Hematopoietic multipotent progenitor cell treated with erythropoietin and hydrocortisone succinate and interleukin-3 and kit ligand, for 6 days (in vitro differentiated cells): ENCODE measurements at regions not wholly inside any gene's neighbourhood (a gene's known extent, or its start where the extent isn't known, plus 50 kb on each side); places are given as distances from the start of the nearest gene placed in this dataset.

Experiments
- DNase-seq: peaks from one replicate; pipeline ENCODE4 v3.0.0-alpha.2; 2015

DNA sequence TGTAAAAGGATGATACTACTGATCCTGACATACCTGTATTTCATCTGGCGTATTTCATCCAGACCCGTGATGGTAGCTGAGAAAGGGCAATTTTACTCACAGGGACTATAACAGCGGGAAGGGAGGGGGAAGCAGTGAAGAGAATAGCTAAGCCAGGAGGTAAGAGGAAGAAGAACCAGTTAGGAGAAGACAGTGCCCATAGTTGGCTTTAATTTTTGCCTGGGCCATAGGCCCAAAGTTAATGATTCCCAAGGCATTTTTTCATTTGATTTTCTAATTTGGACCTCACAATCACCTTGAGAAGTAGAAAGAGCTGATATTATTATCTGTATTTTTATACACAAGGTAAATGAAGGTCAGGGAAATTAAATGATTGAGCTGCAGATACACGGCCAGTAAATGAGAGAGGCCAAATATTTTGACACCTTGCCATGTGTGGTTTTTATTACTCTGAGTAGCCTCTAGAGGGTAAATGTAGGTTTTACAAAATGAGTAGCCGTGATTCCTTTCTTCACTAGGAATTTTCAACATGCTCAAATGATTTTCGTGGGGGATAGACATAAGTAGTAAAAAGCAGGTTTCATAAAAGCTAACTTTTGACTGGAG, 382.2 kb downstream of the FUT8 start:
- no peak for DNase-seq

DNA sequence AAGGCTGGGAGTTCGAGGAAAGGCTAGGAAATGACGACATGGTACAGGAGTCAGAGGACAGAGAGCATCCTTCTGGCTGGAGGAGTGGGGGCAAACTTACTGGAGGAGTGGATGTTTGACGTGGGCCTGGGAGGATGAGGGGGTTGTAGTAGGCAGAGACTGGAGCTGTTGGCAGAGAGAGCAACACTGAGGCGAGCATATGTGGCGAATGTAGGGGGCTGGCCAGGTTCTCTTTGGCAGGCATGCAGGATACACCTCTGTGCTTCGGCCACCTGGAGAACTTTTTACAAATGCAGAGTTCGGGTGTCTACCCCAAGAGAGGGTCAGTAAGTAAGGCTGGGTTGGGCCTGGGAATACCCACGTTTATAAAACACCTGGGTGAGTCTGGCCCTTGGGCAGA, 385.7 kb downstream of the FUT8 start:
- no peak for DNase-seq

DNA sequence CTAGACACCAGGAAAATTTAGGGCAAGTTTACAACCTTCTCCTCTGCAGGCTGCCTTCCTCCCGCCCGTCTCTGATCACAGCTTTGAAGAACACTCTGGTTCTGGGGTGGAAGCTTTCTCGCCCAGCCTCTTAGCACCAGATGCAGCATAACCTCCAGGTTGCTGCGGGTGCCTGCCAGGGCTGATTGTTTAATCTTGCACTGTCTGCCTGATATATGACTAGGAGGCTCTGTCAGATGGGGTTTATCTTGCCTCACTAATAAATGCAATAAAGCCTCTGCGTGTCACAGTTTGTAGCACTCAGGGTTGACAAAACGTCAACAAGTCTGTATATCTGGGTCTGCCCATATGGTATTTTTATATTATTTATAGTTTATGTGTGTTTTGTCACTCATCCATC, 388.2 kb downstream of the FUT8 start:
- no peak for DNase-seq

DNA sequence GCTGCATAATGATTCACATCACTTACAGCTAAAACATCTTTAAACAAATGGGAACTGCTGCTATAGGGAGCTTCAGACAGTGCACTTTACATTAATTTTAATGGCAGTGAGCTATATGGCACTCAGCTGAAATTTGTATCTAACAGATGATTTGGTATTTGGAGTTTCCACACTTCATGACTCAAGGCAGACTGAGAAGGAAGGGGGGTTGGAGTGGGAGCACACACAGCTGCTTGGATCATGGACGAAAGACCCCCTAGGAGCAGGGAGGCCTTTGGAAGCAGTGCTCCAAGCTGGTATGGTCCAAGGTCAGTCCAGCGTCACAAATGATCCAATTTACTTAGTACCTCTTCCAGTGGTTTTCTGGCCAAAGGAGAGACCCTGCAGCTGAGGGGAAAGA, 389.7 kb downstream of the FUT8 start:
- no peak for DNase-seq

DNA sequence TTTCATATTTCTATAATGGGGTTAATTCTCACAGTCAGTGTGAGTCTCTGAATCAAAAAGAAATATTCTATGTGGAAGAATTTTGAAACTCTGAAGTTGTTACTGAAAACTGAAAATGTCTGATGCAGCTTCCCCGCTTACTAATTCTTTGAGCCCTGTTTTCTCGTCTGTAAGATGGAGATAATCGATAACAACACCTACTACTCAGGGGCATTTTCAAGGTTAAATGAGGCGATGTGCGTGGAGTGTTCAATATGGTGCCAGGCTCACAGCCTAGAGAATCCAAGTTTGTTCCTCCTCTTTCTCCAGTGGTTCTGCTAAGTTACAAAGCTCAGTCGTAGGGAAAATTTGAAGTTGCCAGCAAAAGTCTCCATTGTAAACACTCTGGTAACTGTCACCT, 391.4 kb downstream of the FUT8 start:
- DNase-seq, result no peak

DNA sequence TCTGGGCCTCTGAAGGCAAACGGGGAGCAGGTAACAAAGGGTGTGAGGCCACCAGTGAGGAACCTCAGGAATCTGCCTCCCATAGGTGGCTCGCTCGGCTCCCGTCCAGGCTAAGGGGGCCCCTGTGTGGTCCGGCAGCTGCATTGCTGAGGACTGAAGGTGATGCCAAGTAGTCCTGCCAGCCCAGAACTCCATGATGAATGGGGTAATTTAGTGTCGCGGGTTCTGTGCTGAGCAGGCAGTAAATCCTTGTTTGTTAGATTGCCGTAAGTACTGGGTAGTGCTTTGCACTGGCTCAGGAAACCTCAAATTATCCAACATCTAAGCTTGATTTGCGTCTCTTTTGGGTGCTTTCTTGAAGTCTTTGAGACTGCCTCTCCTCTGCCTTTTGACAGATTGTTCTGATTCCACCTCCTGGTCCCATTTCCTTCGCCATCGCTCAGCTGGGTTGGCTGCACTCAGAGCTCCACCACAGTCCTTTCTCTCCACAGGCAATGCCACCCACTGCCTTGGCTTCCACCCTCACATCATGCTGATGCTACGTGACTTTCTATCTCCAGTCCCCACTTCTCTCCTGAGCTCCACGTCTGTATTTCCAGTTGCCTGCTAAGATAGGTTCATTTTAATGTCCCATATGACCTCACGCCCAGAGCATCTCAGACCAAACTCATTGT, 392.0 kb downstream of the FUT8 start:
- no peak for DNase-seq

DNA sequence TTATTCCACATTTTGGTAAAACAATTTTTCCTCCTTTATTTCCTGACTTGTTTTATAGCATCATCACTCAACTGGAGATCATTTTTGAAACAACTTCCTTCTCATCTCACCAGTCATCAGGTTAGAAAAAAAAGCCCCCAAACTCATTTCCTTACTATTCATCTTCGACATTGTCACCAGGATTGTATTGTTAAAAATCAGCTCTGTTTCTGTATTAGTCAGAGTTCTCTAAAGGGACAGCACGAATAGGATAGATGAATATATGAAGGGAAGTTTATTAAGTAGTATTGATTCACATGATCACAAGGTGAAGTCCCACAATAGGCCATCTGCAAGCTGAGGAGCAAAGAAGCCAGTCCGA, 392.6 kb downstream of the FUT8 start:
- DNase-seq, result no peak

DNA sequence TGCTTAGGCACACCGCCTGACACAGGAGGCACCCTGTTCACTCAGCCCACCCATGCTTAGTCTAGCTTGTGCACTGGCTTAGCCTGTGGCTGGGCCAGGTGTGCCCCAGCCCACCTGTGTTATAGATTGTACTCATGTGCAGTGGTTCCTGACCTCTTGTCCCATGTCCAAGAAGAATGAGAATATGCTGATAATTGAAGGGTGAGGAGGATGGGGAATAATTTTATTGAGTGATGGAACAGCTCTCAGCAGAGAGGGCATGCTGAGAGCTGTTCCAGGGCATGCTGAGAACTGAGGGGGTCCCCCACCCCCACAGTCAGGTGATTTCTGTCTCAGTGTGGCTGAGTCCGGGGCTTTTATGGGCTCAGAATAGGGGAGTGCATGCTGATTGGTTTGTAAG, 395.9 kb downstream of the FUT8 start:
- DNase-seq, result no peak

DNA sequence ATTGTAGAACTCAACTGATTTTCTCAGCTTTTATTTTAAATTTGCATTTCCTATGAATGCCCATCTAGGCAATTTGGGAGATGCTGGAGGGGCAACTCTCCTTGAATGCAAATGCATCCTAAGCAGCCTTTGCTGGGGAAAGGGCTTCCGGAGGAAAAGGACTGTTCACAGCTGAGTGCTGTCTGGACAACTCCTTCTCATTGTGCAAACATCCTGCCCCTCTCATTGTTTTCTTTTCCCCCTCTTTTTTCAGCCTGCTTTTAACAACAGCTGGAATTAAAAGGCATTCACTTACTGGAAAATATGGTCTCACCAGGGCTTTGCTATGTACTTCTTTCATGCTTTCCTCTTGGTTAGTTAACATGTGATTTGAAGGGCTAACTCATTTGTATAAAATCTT, 397.8 kb downstream of the FUT8 start:
- DNase-seq, result no peak

DNA sequence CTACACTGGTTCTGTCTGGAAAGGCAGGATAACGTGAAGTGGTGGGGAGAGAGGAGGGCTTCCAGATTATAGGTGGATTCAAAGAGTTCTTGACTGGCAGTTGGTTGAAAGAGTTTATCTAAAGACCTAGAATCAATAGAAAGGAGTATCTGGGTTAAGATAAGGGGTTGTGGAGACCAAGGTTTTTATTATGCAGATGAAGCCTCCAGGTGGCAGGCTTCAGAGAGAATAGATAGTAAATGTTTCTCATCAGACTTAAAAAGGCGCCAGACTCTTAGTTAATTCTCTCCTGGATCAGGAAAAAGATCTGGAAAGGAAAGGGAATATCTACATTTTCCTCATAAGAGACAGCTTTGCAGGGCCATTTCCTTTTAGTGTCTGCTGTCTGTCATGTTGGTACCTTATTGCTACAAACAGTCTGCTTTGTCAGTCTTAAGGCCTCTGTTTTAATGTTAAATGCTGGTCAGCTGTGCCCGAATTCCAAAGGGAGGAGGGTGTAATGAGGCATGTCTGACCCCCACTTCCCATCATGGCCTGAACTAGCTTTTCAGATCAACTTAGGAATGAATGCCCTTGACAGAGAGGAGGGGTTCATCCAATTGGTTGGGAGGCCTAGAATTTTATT, 401.3 kb downstream of the FUT8 start:
- no peak for DNase-seq

DNA sequence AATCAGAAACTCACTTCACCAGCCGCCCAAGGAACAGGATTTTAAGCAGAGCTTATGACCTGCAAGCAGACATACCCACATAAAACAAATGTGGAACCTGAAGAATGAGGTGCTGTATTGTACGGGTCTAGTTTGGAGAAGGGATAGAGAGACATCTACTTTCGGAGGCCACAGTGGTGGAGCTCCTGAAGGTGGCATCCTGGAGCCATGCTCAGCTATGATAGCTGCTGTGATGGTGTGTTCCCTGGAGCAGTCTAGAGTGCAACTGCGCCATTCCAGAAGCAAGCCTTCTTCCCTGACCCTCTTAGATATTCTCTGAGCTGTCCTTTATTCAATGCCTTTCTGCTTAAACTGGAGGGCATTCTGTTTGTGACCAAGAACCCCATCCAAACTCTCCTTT, 402.6 kb downstream of the FUT8 start:
- no peak for DNase-seq

DNA sequence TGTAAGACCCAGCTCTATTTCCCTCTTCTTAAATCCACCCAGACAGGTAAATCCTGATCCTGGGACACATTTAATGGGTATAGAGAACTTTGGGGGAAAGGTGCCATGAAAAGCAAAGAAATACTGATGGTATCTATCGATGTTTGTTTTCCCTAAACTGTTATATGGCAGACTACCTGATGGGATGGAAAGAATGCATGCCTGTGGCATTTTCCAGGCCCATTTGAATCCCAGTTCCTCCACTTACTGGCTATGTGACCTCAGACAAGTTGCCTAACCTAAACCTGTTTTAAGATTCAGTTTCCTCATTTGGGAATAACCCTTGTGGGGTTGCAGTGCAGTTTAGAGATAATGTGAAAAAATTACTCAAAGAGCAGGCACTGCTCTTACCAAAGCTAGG, 404.5 kb downstream of the FUT8 start:
- DNase-seq, result no peak

DNA sequence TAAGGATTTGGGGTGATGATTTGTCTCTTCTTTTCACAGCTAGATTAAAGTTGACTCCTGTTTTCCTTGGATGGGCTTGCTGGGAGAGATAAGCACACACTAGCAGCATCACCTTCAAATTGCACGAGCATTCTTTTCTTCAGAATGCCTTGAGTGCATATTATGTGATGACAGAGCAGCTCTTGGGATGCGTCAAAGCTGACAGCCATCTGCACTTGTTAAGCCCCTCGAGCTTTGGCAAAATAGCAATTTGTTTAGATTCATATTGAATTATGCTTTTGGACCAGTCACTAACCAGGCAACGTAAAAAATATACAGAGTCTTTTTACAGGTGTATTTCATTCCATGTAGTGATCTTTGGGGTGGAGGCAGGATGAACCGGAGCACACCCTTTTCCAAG, 407.0 kb downstream of the FUT8 start:
- DNase-seq, result no peak

DNA sequence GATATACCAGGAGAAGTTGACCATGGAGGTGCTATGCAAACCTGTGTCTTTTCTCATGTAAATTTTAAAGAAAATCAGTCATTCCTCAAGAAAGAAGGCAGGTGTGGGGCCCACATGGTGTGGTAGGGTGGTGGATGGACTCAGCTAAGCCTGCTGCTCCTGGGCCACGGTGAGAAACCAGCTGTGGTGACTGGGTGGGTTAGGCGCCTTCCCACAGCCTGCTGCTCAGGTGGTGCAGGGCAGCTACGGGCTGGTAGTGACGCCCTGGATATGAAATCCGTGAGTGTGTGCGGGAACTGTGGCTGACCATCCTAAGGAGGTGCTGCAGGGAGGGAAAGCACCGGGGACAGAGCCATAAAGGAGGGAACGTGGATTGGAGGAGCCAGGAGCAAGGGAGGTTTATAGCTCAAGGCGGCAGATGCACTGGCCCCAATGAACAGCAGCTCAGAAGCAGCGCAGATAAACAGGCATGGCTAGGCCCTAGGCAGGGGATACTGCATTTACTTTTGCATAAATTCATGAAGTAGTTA, 408.8 kb downstream of the FUT8 start:
- DNase-seq, result no peak

DNA sequence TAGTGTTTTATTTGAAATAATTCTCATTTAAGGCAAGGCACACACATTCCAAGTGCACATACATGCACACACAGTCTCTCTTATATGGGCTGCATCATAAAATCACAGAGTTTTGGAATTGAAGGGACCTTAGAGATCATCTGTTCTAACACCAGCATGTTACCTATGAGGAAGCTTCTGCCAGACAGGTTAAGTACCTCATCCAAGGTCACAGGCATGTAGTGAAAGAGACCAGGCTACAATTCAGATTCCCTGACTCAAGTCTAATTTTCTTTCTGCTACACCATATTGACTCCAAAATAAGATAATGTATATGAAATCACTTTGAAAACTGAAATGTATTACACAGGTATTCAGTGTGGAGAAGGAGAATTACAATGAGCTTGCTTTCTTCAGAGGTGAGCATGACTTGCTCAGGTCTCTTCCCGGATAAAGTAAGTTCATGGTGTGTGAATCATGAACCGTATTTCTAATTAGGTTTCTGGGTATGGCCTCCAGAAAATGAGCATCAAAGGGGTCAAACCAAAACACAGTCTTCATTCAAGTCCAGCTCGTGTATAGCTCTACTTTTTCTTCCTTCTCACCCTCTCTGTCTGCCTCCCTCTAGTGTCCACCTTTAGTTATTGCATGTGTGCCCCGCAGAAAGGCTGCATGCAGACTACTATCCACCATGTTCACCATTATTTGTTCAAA, 411.9 kb downstream of the FUT8 start:
- peak; percentile 84 for DNase-seq

DNA sequence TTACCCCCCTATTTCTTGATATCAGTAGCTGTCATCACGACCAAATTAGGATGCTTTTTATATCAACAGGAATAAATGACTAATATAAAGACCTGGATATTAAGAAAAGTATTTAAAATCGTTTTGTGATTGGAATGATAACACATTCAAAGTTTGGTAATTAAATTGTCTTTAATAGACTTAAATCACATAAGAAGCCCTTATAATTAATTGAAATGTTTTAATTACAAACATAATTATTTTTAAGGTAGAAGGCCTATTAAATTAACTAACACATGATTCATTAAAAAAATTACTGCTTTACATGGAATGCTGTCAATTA, 412.4 kb downstream of the FUT8 start:
- no peak for DNase-seq

DNA sequence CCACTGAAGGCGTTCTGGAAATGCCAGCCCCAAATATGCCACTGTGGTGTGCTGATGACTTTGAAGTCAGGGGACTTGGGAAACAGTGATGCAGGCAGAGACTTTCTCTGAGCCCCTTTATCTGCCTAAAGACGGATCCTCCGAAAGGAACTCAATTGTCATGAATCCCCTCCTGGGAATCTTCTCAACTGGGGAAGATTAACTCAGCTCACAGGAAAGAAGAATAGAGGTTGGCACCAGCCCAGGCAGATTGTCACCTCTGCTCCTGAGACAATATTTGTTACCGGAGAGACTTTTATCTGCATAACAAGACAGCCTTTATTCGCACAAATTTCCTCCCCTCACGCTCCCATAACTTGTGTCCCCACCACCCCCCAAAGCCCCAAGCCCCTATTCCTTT, 414.4 kb downstream of the FUT8 start:
- DNase-seq, result no peak

DNA sequence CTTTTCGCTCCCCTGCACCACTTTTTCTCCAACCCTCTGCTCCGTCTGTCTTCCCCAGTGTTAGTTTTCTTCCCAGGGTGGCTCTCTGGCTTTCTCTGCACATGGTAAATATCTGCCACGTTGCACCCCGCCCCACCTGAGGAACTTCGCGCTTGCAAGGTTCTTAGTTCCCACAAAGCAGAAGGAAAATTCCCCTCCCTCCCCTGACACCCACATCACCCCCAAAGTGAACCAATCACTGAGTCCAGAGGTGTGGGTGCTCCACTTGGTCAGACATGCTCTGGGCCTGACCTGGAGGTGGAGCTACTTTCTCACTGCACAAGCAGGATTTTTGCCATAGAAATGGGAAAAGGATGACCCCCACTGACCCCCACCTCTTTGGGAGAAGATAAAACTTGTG, 415.0 kb downstream of the FUT8 start:
- no peak for DNase-seq

DNA sequence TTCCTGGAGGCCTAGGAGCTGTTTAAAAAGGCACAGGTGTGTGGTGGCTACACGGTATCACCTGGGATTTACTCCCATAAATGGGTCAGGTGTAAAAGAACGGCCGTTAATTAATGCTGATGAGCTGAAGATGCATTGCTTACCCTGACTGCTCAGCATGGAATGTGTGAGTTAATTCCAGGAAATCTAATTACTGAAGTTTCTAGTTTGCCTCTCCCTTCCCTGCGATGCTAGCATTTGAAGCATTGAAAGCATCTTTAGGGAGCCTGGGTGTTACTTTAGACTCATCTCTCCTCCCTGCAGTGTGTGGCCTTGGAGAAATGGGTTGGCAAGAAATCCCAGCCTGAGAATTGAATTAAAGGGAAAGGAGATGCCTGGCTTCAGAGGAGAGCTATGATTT, 415.9 kb downstream of the FUT8 start:
- no peak for DNase-seq

DNA sequence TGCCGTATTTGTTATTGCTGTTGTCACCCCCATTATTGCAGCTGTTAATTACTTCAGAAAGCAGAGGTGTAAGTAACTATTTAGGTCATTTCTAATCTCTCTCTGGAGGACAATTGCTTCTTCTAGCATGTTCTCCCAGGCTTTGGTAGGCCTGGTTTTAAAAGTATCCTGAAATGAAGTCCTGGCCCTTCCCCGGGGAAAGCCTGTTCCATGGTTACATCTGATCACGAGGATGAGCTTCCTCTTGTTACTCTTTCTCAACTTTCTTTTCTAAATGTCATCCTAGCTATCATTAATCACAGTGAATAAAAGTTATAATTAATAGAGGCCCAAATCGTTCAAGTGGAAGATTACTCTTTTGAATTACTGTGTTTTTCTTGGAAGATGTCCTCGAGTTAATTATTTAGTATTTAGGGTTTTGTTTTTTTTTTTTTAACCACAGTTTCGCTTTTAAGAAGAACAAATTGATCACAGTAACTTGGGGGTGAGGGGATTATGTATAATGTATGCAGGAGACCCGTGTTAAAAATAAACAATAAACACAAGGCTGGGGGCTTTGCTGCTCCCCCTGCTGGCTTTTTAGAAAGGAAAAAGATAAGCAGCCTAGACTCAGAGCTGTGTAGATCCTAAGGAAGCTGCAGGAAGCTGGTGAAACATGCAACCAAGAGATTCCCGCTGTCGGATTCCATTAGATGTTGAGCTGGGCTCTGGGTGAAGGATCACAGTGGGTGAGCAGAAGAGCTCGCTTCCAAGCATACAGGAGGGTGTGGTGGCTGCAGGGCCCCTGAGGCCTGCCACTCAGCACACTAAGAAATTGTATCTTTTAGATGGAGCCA, 420.1 kb downstream of the FUT8 start:
- DNase-seq, result peak; percentile 10

DNA sequence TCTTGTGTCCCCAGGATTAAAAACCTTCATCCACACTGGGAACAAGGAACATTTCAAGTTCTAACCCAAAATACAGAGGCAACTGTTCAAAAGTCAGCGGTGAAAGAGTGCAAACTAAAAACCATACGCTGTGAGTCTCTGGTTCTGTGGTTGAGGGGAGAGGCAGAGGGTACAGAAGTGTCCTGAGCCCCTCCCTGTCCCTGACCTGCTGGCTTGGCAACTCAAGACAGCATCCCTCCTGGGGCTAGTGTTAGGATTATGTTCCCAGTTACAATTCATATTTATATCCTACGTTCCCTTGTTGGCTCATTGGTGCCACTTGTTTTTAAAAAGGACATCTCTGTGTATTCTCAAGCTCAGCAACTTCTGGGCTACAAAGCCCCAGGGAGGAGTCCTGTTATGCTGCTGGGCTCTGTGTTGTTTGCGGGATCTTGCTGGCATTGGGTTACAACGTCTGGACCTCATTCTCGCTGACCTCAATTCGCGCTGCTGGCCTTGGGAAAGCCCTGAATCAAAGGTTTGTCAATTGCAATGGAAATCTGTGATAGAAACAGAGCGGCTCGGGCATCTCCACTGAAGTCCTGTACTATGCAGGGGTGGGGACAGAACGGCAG, 420.8 kb downstream of the FUT8 start:
- DNase-seq, result no peak

DNA sequence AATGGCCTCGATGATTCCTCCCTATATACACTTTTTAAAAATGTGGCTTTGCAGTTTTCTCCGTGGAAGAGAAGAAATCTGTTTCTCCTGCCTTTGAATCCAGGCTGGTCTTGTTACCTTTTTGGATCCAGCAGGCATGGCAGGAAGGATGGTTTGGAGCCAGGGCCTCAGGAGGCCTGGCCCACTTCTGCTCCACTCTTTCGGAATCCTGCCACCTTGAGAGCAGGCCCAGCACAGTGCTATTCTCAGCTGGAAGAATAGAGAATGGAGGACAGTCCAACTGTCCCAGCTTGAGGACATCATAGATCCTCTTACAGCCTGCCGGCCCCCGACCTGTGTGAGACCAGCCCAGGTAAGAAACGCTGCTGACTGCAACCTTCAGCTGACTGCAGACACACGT, 421.5 kb downstream of the FUT8 start:
- DNase-seq, result no peak

DNA sequence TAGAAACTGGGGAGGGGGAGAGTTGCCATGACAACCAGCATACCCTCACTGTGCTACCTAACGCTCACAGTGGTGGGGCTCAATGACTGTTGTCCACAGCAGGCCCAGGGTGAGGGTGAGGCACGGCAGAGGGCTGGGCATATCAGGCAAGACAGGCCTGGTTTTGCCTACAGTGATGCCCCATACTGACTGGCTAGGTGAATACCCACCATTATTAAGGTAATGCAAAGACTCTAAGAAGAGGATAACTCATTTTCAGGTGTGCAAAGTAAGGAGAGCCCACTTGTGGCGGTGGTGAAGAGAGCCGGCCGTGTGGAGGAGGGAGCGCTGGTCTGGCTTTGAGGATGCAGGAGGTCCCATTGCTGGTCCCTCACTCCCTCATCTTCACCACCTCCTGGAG, 422.3 kb downstream of the FUT8 start:
- DNase-seq, result no peak
